Activated B cell treated with CpG ODN at 0.5 μM for 24 hours (primary cell): ENCODE measurements at regions not wholly inside any gene's neighbourhood (a gene's known extent, or its start where the extent isn't known, plus 50 kb on each side); places are given as distances from the start of the nearest gene placed in this dataset.

Experiments
- ATAC-seq: fragments of 200-7000 bp; cut with Tn5 transposase; one replicate; pipeline ENCODE4 v1.10.0; 2021; ENCODE audit warnings: low read depth, mild to moderate bottlenecking, moderate library complexity
- CTCF ChIA-PET: fragments of 350-600 bp; sonication (Branson Sonifier 250); formaldehyde crosslinking; loops from one replicate; lab custom pipeline; 2021; ENCODE audit warnings: antibody characterized with exemption; lab: Charles Lee
- POLR2A ChIA-PET: fragments of 350-600 bp; sonication (Branson Sonifier 250); formaldehyde crosslinking; loops from one replicate; lab custom pipeline; 2021; ENCODE audit warnings: antibody characterized with exemption; lab: Charles Lee
- DNase-seq: peaks from one replicate; pipeline ENCODE4 v3.0.0; 2022
- H3K27ac Mint-ChIP-seq: one replicate; pipeline ENCODE4 v1.8.0; 2020; ENCODE audit warnings: mixed read lengths
- H3K27me3 Mint-ChIP-seq: one replicate; pipeline ENCODE4 v1.8.0; 2021; ENCODE audit warnings: mixed read lengths
- H3K36me3 Mint-ChIP-seq: one replicate; pipeline ENCODE4 v1.8.0; 2021; ENCODE audit warnings: low read depth, mixed read lengths
- H3K4me1 Mint-ChIP-seq: one replicate; pipeline ENCODE4 v1.8.0; 2021; ENCODE audit warnings: mixed read lengths
- H3K4me3 Mint-ChIP-seq: one replicate; pipeline ENCODE4 v1.8.0; 2020; ENCODE audit warnings: mild to moderate bottlenecking, mixed read lengths
- H3K9me3 Mint-ChIP-seq: one replicate; pipeline ENCODE4 v1.8.0; 2020; ENCODE audit warnings: mixed read lengths
- CTCF ChIP-seq: fragments of 200-600 bp; IDR thresholded peaks from one replicate; pipeline ENCODE4 v1.8.0; 2022; ENCODE audit warnings: antibody characterized with exemption, mild to moderate bottlenecking
- intact Hi-C: fragments of 100-400 bp; cut with micrococcal nuclease; formaldehyde crosslinking; loops from one replicate; pipeline ENCODE4 v1.15.1; 2024

GRCh38 chr1:182139496-182139895, 78.0 kb upstream of the ZNF648 start:
- no peak for TF ChIP-seq CTCF
- ChIA-PET POLR2A (no interaction called here), CTCF (interaction anchor here (7.2 kb wide), 1 partner anchor 259 kb away, joined by 284 read pairs; the partner anchor contains the start of gene TEDDM1)
- DNase-seq (no peak), ATAC-seq (no peak)
- H3K9me3 Mint-ChIP-seq: peaks cover 7% of the 10 kb centered on the region
- H3K4me1 Mint-ChIP-seq: no peaks in the 10 kb centered on the region
- peaks cover 17% of the 10 kb centered on the region for H3K27me3 Mint-ChIP-seq
- H3K4me3 Mint-ChIP-seq: no peak overlapping the region
- no peaks in the 10 kb centered on the region for H3K36me3 Mint-ChIP-seq
- H3K27ac Mint-ChIP-seq: no peak overlapping the region
- intact Hi-C loops: no loop called here

GRCh38 chr1:182137546-182137945, 76.0 kb upstream of the ZNF648 start:
- ChIA-PET POLR2A (no interaction called here), CTCF (no interaction called here)

GRCh38 chr1:182135946-182136345, 74.4 kb upstream of the ZNF648 start:
- H3K4me3 Mint-ChIP-seq: no peak overlapping the region
- no peak overlapping the region for H3K27ac Mint-ChIP-seq
- peaks cover 15% of the 10 kb centered on the region for H3K9me3 Mint-ChIP-seq
- intact Hi-C loops: no loop called here
- TF ChIP-seq CTCF: no peak
- H3K36me3 Mint-ChIP-seq: no peaks in the 10 kb centered on the region
- ChIA-PET POLR2A (no interaction called here), CTCF (interaction anchor here (1.1 to 1.3 kb wide), 2 partner anchors 16 to 260 kb away, joined by 3 read pairs; no protein-coding TSS in a partner anchor)
- H3K4me1 Mint-ChIP-seq: no peaks in the 10 kb centered on the region
- no peak for DNase-seq
- H3K27me3 Mint-ChIP-seq: peaks cover 15% of the 10 kb centered on the region
- ATAC-seq: no peak

More at GRCh38 chr1:182137546-182137945, 76.0 kb upstream of the ZNF648 start:
- H3K9me3 Mint-ChIP-seq: peaks cover 15% of the 10 kb centered on the region
- H3K4me3 Mint-ChIP-seq: no peak overlapping the region
- DNase-seq: no peak
- TF ChIP-seq CTCF: no peak
- intact Hi-C loops: no loop called here
- ATAC-seq: no peak
- H3K36me3 Mint-ChIP-seq: no peaks in the 10 kb centered on the region
- H3K27ac Mint-ChIP-seq: no peak overlapping the region
- no peaks in the 10 kb centered on the region for H3K4me1 Mint-ChIP-seq
- H3K27me3 Mint-ChIP-seq: peaks cover 13% of the 10 kb centered on the region

- ChIA-PET CTCF (interaction anchor here (1.2 kb wide), 1 partner anchor 9 kb away, joined by 4 read pairs; no protein-coding TSS in a partner anchor), POLR2A (no interaction called here)
- Mint-ChIP-seq H3K27ac (no peak overlapping the region), H3K36me3 (no peaks in the 10 kb centered on the region), H3K4me1 (no peaks in the 10 kb centered on the region), H3K4me3 (no peak overlapping the region), H3K27me3 (peaks cover 11% of the 10 kb centered on the region), H3K9me3 (peaks cover 15% of the 10 kb centered on the region)
- DNase-seq (no peak), ATAC-seq (no peak)
- intact Hi-C loops: no loop called here
- no peak for TF ChIP-seq CTCF
Observed at GRCh38 chr1:182134257-182134656, 72.7 kb upstream of the ZNF648 start.

GRCh38 chr1:182133181-182133580, 71.7 kb upstream of the ZNF648 start:
- Mint-ChIP-seq H3K27ac (no peak overlapping the region), H3K4me1 (no peaks in the 10 kb centered on the region), H3K36me3 (no peaks in the 10 kb centered on the region), H3K27me3 (peaks cover 13% of the 10 kb centered on the region), H3K4me3 (no peak overlapping the region), H3K9me3 (peaks cover 15% of the 10 kb centered on the region)
- CTCF ChIA-PET: interaction anchor here (1.6 kb wide), 1 partner anchor 10 kb away, joined by 4 read pairs; no protein-coding TSS in a partner anchor
- intact Hi-C loops: no loop called here
- DNase-seq: no peak
- ATAC-seq: no peak
- POLR2A ChIA-PET: no interaction called here
- no peak for TF ChIP-seq CTCF
